Left ventricle myocardium inferior (tissue), 1 donor: ENCODE measurements at regions not wholly inside any gene's neighbourhood (a gene's known extent, or its start where the extent isn't known, plus 50 kb on each side); places are given as distances from the start of the nearest gene placed in this dataset.
"Not testable (repeated sequence)": the region's sequence is repeated elsewhere in the genome, so short reads cannot be mapped to it uniquely, and the experiment has no call there.

ENCODE experiments used
- DNase-seq: peaks from one replicate; pipeline ENCODE4 v3.0.0-alpha.2; 2020
- H3K27ac ChIP-seq: fragments of 200-600 bp; replicated peaks from 2 replicates; pipeline ENCODE4 v1.8.0; 2021
- H3K27me3 ChIP-seq: fragments of 200-600 bp; 2 replicates; pipeline ENCODE4 v1.8.0; 2021; ENCODE audit warnings: low read depth
- H3K36me3 ChIP-seq: fragments of 200-600 bp; 2 replicates; pipeline ENCODE4 v1.8.0; 2021
- H3K4me1 ChIP-seq: fragments of 200-600 bp; 2 replicates; pipeline ENCODE4 v1.8.0; 2021
- H3K4me3 ChIP-seq: fragments of 200-600 bp; 2 replicates; pipeline ENCODE4 v1.8.0; 2021; ENCODE audit warnings: mild to moderate bottlenecking, moderate library complexity
- H3K9me3 ChIP-seq: fragments of 200-600 bp; replicated peaks from 2 replicates; pipeline ENCODE4 v1.8.0; 2021
- CTCF ChIP-seq: fragments of 200-600 bp; IDR thresholded peaks from 2 replicates; pipeline ENCODE4 v1.8.0; 2021; ENCODE audit warnings: antibody characterized with exemption, mild to moderate bottlenecking, borderline replicate concordance
- intact Hi-C: fragments of 100-400 bp; cut with micrococcal nuclease; formaldehyde crosslinking; loops from one replicate; pipeline ENCODE4 v1.11.0; 2022
- donor health status: DM: no; HTN: yes; CAD: no; lungs with severe emphysema.

GRCh38 chr5:161009817-161010216 is 157.8 kb upstream of the ATP10B start:
- DNase-seq = no peak
- H3K27ac ChIP-seq = no peak overlapping the region

GRCh38 chr5:161009194-161009593 is 157.2 kb upstream of the ATP10B start:
- no peaks in the 10 kb centered on the region for H3K4me1 ChIP-seq
- DNase-seq = no peak
- no peak overlapping the region for H3K27ac ChIP-seq
- H3K4me3 ChIP-seq = no peak overlapping the region
- no peaks in the 10 kb centered on the region for H3K27me3 ChIP-seq
- H3K9me3 ChIP-seq = peaks cover 18% of the 10 kb centered on the region
- intact Hi-C loops = no loop called here
- no peaks in the 10 kb centered on the region for H3K36me3 ChIP-seq
- no peak for TF ChIP-seq CTCF

More at GRCh38 chr5:161009817-161010216, 157.8 kb upstream of the ATP10B start:
- Histone ChIP-seq H3K36me3 (no peaks in the 10 kb centered on the region), H3K4me1 (no peaks in the 10 kb centered on the region), H3K4me3 (no peak overlapping the region), H3K9me3 (peaks cover 13% of the 10 kb centered on the region), H3K27me3 (no peaks in the 10 kb centered on the region)
- intact Hi-C loops = no loop called here
- no peak for TF ChIP-seq CTCF

GRCh38 chr5:161007879-161008278 is 155.9 kb upstream of the ATP10B start:
- H3K27ac ChIP-seq = no peak overlapping the region
- DNase-seq = no peak
- no peak overlapping the region for H3K4me3 ChIP-seq
- no peaks in the 10 kb centered on the region for H3K36me3 ChIP-seq
- H3K9me3 ChIP-seq = peaks cover 31% of the 10 kb centered on the region
- H3K4me1 ChIP-seq = no peaks in the 10 kb centered on the region
- no peak for TF ChIP-seq CTCF
- H3K27me3 ChIP-seq = no peaks in the 10 kb centered on the region
- intact Hi-C loops = no loop called here

- Histone ChIP-seq H3K9me3 (peaks cover 54% of the 10 kb centered on the region), H3K4me3 (no peak overlapping the region), H3K27me3 (no peaks in the 10 kb centered on the region), H3K36me3 (no peaks in the 10 kb centered on the region), H3K4me1 (no peaks in the 10 kb centered on the region), H3K27ac (no peak overlapping the region)
- no peak for DNase-seq
- no peak for TF ChIP-seq CTCF
- intact Hi-C loops = no loop called here
Measured at GRCh38 chr5:161002571-161003074, 150.6 kb upstream of the ATP10B start.

GRCh38 chr5:161001604-161002003 is 149.6 kb upstream of the ATP10B start:
- Histone ChIP-seq H3K36me3 (no peaks in the 10 kb centered on the region), H3K4me3 (no peak overlapping the region), H3K27me3 (no peaks in the 10 kb centered on the region), H3K9me3 (peaks cover 60% of the 10 kb centered on the region), H3K4me1 (no peaks in the 10 kb centered on the region), H3K27ac (no peak overlapping the region)
- no peak for DNase-seq
- no peak for TF ChIP-seq CTCF
- intact Hi-C loops = no loop called here

- DNase-seq, intact Hi-C loops: not testable (repeated sequence)
Measured at GRCh38 chr5:161001142-161001541, 149.1 kb upstream of the ATP10B start.

More at GRCh38 chr5:161001142-161001541, 149.1 kb upstream of the ATP10B start:
- not testable (repeated sequence) for H3K36me3 ChIP-seq, H3K27ac ChIP-seq, H3K27me3 ChIP-seq, H3K4me1 ChIP-seq, H3K4me3 ChIP-seq
- peaks cover 60% of the 10 kb centered on the region for H3K9me3 ChIP-seq
